Endodermal cell (in vitro differentiated cells): ENCODE measurements at regions not wholly inside any gene's neighbourhood (a gene's known extent, or its start where the extent isn't known, plus 50 kb on each side); places are given as distances from the start of the nearest gene placed in this dataset.

Source experiments
- DNase-seq: peaks from one replicate; pipeline ENCODE4 v3.0.0-alpha.2; 2017
- H3K27ac ChIP-seq: 2 replicates; pipeline ENCODE4 v1.5.1; 2013; ENCODE audit warnings: mild to moderate bottlenecking, low read depth, low read length, moderate library complexity
- H3K27me3 ChIP-seq: 2 replicates; pipeline ENCODE4 v1.6.1; 2013; ENCODE audit warnings: mild to moderate bottlenecking, low read length, moderate library complexity; ENCODE audit not compliant: insufficient read depth, control insufficient read depth, poor library complexity, severe bottlenecking
- H3K36me3 ChIP-seq: 2 replicates; pipeline ENCODE4 v1.7.0; 2013; ENCODE audit warnings: mild to moderate bottlenecking, low read length, moderate library complexity; ENCODE audit not compliant: control insufficient read depth, insufficient read depth
- H3K4me1 ChIP-seq: one replicate; pipeline ENCODE4 v1.7.0; 2013; ENCODE audit warnings: low read length; ENCODE audit not compliant: control insufficient read depth, insufficient read depth
- H3K4me3 ChIP-seq: 2 replicates; pipeline ENCODE4 v1.5.1; 2013; ENCODE audit warnings: mild to moderate bottlenecking, low read length, moderate library complexity
- H3K9ac ChIP-seq: 2 replicates; pipeline ENCODE4 v1.6.1; 2013; ENCODE audit warnings: mild to moderate bottlenecking, low read length, moderate library complexity; ENCODE audit not compliant: poor library complexity, severe bottlenecking; ENCODE audit errors: extremely low read depth
- H3K9me3 ChIP-seq: 2 replicates; pipeline ENCODE4 v1.6.1; 2013; ENCODE audit warnings: mild to moderate bottlenecking, low read length, moderate library complexity; ENCODE audit not compliant: control insufficient read depth
- H3K27ac Mint-ChIP-seq: 2 replicates; pipeline ENCODE4 v1.8.0; 2020; ENCODE audit warnings: mixed read lengths
- H3K27me3 Mint-ChIP-seq: 2 replicates; pipeline ENCODE4 v1.8.0; 2021; ENCODE audit warnings: mild to moderate bottlenecking, mixed read lengths; ENCODE audit not compliant: insufficient read depth
- H3K36me3 Mint-ChIP-seq: 2 replicates; pipeline ENCODE4 v1.8.0; 2020; ENCODE audit warnings: low read depth, mixed read lengths
- H3K4me1 Mint-ChIP-seq: 2 replicates; pipeline ENCODE4 v1.8.0; 2020; ENCODE audit warnings: mixed read lengths
- H3K4me3 Mint-ChIP-seq: 2 replicates; pipeline ENCODE4 v1.8.0; 2020; ENCODE audit warnings: mild to moderate bottlenecking, moderate library complexity, mixed read lengths
- H3K9me3 Mint-ChIP-seq: 2 replicates; pipeline ENCODE4 v1.8.0; 2020; ENCODE audit warnings: mild to moderate bottlenecking, mixed read lengths
- WGBS, 2 experiments: methylation state at CpG; one replicate each; pipeline versions ENCODE4 v1.1.5 to v1.1.7; 2013; ENCODE audit warnings: missing lambda C conversion rate in 2 of 2, mixed read lengths in 1 of 2; ENCODE audit not compliant: insufficient coverage in 1 of 2, insufficient read length in 1 of 2; 5-methylcytosine and 5-hydroxymethylcytosine counted together
- TF ChIP-seq, protein P1 (sequence below): fragments of 200-600 bp; sonication (generic); conservative IDR thresholded peaks from 2 replicates; pipeline ENCODE4 v1.5.0; 2021; ENCODE audit warnings: antibody characterized with exemption, mild to moderate bottlenecking

- Histone ChIP-seq H3K36me3 (no peaks in the 10 kb centered on the region), H3K27me3 (no peaks in the 10 kb centered on the region), H3K9ac (no peak overlapping the region), H3K27ac (no peak overlapping the region), H3K9me3 (no peaks in the 10 kb centered on the region), H3K4me1 (no peaks in the 10 kb centered on the region), H3K4me3 (no peak overlapping the region)
- no peak overlapping the region for H3K27ac Mint-ChIP-seq
- H3K27me3 Mint-ChIP-seq, result no peaks in the 10 kb centered on the region
- no peaks in the 10 kb centered on the region for H3K36me3 Mint-ChIP-seq
- TF ChIP-seq, protein P1, sequence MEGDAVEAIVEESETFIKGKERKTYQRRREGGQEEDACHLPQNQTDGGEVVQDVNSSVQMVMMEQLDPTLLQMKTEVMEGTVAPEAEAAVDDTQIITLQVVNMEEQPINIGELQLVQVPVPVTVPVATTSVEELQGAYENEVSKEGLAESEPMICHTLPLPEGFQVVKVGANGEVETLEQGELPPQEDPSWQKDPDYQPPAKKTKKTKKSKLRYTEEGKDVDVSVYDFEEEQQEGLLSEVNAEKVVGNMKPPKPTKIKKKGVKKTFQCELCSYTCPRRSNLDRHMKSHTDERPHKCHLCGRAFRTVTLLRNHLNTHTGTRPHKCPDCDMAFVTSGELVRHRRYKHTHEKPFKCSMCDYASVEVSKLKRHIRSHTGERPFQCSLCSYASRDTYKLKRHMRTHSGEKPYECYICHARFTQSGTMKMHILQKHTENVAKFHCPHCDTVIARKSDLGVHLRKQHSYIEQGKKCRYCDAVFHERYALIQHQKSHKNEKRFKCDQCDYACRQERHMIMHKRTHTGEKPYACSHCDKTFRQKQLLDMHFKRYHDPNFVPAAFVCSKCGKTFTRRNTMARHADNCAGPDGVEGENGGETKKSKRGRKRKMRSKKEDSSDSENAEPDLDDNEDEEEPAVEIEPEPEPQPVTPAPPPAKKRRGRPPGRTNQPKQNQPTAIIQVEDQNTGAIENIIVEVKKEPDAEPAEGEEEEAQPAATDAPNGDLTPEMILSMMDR, result no peak
- H3K9me3 Mint-ChIP-seq, result no peaks in the 10 kb centered on the region
- 93 to 100% methylated on average over 2 of the region's 2 CpGs for WGBS, 2 experiments
- no peak for DNase-seq
- no peak overlapping the region for H3K4me3 Mint-ChIP-seq
- H3K4me1 Mint-ChIP-seq, result peaks cover 4% of the 10 kb centered on the region
These were observed 467.1 kb upstream of the SPHKAP start for GRCh38 chr2:228648541-228648940.

GRCh38 chr2:228646061-228646460 is 464.6 kb upstream of the SPHKAP start:
- no peaks in the 10 kb centered on the region for H3K27me3 Mint-ChIP-seq
- TF ChIP-seq, protein P1, result no peak
- no peaks in the 10 kb centered on the region for H3K36me3 Mint-ChIP-seq
- H3K4me1 Mint-ChIP-seq, result peaks cover 4% of the 10 kb centered on the region
- WGBS, 2 experiments, result 88% methylated on average over 1 of the region's 1 CpG; no CpG with 5 or more reads in 1 of the 2 experiments
- Histone ChIP-seq H3K27me3 (no peaks in the 10 kb centered on the region), H3K27ac (no peak overlapping the region), H3K36me3 (no peaks in the 10 kb centered on the region), H3K4me3 (no peak overlapping the region), H3K9me3 (no peaks in the 10 kb centered on the region), H3K4me1 (no peaks in the 10 kb centered on the region), H3K9ac (no peak overlapping the region)
- no peaks in the 10 kb centered on the region for H3K9me3 Mint-ChIP-seq
- H3K4me3 Mint-ChIP-seq, result no peak overlapping the region
- H3K27ac Mint-ChIP-seq, result no peak overlapping the region
- no peak for DNase-seq

GRCh38 chr2:228644199-228644598 is 462.7 kb upstream of the SPHKAP start:
- Histone ChIP-seq H3K4me3 (no peak overlapping the region), H3K4me1 (no peaks in the 10 kb centered on the region), H3K27ac (no peak overlapping the region), H3K27me3 (no peaks in the 10 kb centered on the region), H3K36me3 (no peaks in the 10 kb centered on the region), H3K9me3 (no peaks in the 10 kb centered on the region), H3K9ac (no peak overlapping the region)
- Mint-ChIP-seq H3K9me3 (no peaks in the 10 kb centered on the region), H3K27ac (no peak overlapping the region), H3K4me1 (peaks cover 4% of the 10 kb centered on the region), H3K4me3 (no peak overlapping the region), H3K36me3 (no peaks in the 10 kb centered on the region), H3K27me3 (no peaks in the 10 kb centered on the region)
- no peak for DNase-seq
- WGBS, 2 experiments, result 95 to 100% methylated on average over 1 to 2 of the region's 2 CpGs
- TF ChIP-seq, protein P1, result no peak
